K562 (cell line): ENCODE measurements at regions not wholly inside any gene's neighbourhood (a gene's known extent, or its start where the extent isn't known, plus 50 kb on each side); places are given as distances from the start of the nearest gene placed in this dataset.

Experiments used
- COPS2 ChIP-seq: fragments of 450-650 bp; conservative IDR thresholded peaks from 2 replicates; pipeline ENCODE4 v1.6.1; 2016; ENCODE audit warnings: mild to moderate bottlenecking, moderate library complexity
- DPF2 ChIP-seq: fragments of 450-650 bp; IDR thresholded peaks from 2 replicates; pipeline ENCODE4 v1.6.1; 2016
- ETV6 ChIP-seq, 3 experiments: fragments of 150-350 bp in 1 of 3; sonication (generic) in 1 of 3; formaldehyde crosslinking in 1 of 3; IDR thresholded peaks; 2 replicates each; pipeline versions ENCODE4 v1.6.1 to v1.8.0; 2014 to 2022; ENCODE audit warnings: borderline replicate concordance in 2 of 3, low read depth in 2 of 3, antibody characterized with exemption in 1 of 3, low read length in 1 of 3, mild to moderate bottlenecking in 1 of 3, missing genetic modification reagents in 1 of 3
- HMGN3 ChIP-seq: IDR thresholded peaks from 2 replicates; pipeline ENCODE4 v1.6.1; 2011; ENCODE audit warnings: borderline replicate concordance, low read depth, mild to moderate bottlenecking, mixed read lengths, low read length; ENCODE audit not compliant: insufficient read length; ENCODE audit errors: extremely low read depth
- JUND ChIP-seq, 2 experiments: IDR thresholded peaks; 2 replicates in 1 of 2; 3 replicates in 1 of 2; pipeline ENCODE4 v1.6.1; 2011; ENCODE audit warnings: borderline replicate concordance in 2 of 2, low read depth in 2 of 2, low read length in 2 of 2, improper control_type of control experiment in 1 of 2, missing biosample characterization in 1 of 2, missing genetic modification characterization in 1 of 2, missing genetic modification reagents in 1 of 2
- MCM5 ChIP-seq: fragments of 450-650 bp; IDR thresholded peaks from 2 replicates; pipeline ENCODE4 v1.6.1; 2016; ENCODE audit warnings: low read depth
- MECOM ChIP-seq: fragments of 250-450 bp; sonication (Bioruptor Pico); IDR thresholded peaks from 2 replicates; pipeline ENCODE4 v1.8.0; 2022; ENCODE audit warnings: inconsistent platforms
- RCOR1 ChIP-seq, 2 experiments: IDR thresholded peaks; 2 replicates each; pipeline ENCODE4 v1.6.1; 2012; ENCODE audit warnings: low read depth in 2 of 2, low read length in 2 of 2, borderline replicate concordance in 1 of 2, improper control_type of control experiment in 1 of 2
- STAT5A ChIP-seq: IDR thresholded peaks from 2 replicates; pipeline ENCODE4 v1.6.1; 2012; ENCODE audit warnings: low read length, inconsistent platforms, borderline replicate concordance
- TARDBP ChIP-seq: fragments of 450-650 bp; IDR thresholded peaks from 2 replicates; pipeline ENCODE4 v1.6.1; 2016
- TOE1 ChIP-seq, 2 experiments: fragments of 450-650 bp in 1 of 2; sonication (generic) in 1 of 2; formaldehyde crosslinking in 1 of 2; IDR thresholded peaks; 2 replicates each; pipeline versions ENCODE4 v1.7.1 to v1.8.0; 2016 to 2022; ENCODE audit warnings: borderline replicate concordance in 2 of 2, mild to moderate bottlenecking in 2 of 2, antibody characterized with exemption in 1 of 2, inconsistent platforms in 1 of 2, low read depth in 1 of 2, missing genetic modification reagents in 1 of 2, moderate library complexity in 1 of 2
- VEZF1 ChIP-seq: fragments of 200-800 bp; sonication (Bioruptor generic); IDR thresholded peaks from 2 replicates; pipeline ENCODE4 v1.6.1; 2017; ENCODE audit warnings: missing genetic modification characterization, missing compliant biosample characterization
- ZBTB17 ChIP-seq: fragments of 450-650 bp; formaldehyde crosslinking; IDR thresholded peaks from 2 replicates; pipeline ENCODE4 v1.4.0; 2020; ENCODE audit warnings: mild to moderate bottlenecking
- ZBTB43 ChIP-seq: sonication (generic); formaldehyde crosslinking; IDR thresholded peaks from 2 replicates; pipeline ENCODE4 v1.8.0; 2023; ENCODE audit warnings: mild to moderate bottlenecking, missing genetic modification reagents
- ZFP30 ChIP-seq: fragments of 250-450 bp; sonication (Bioruptor Pico); IDR thresholded peaks from 2 replicates; pipeline ENCODE4 v1.8.0; 2022; ENCODE audit warnings: moderate library complexity, mild to moderate bottlenecking, inconsistent platforms, borderline replicate concordance
- ZNF197 ChIP-seq: fragments of 200-800 bp; sonication (Bioruptor generic); IDR thresholded peaks from 2 replicates; pipeline ENCODE4 v1.6.1; 2016; ENCODE audit warnings: low read depth, missing genetic modification characterization, missing compliant biosample characterization
- ZNF431 ChIP-seq: sonication (generic); formaldehyde crosslinking; IDR thresholded peaks from 2 replicates; pipeline ENCODE4 v1.8.0; 2022; ENCODE audit warnings: mild to moderate bottlenecking, missing genetic modification reagents
- ZNF57 ChIP-seq: fragments of 450-650 bp; formaldehyde crosslinking; IDR thresholded peaks from 2 replicates; pipeline ENCODE4 v1.4.0; 2020; ENCODE audit warnings: mild to moderate bottlenecking, moderate library complexity
- ZNF75A ChIP-seq: fragments of 450-650 bp; formaldehyde crosslinking; IDR thresholded peaks from 2 replicates; pipeline ENCODE4 v1.4.0; 2020; ENCODE audit warnings: mild to moderate bottlenecking
- ZNF830 ChIP-seq: fragments of 250-450 bp; sonication (Bioruptor Pico); IDR thresholded peaks from 2 replicates; pipeline ENCODE4 v1.5.0; 2021; ENCODE audit warnings: mild to moderate bottlenecking
- TF ChIP-seq, protein P1 (sequence below), 3 experiments: fragments of 200-800 bp in 1 of 3; sonication (Bioruptor generic) in 1 of 3; sonication (generic) in 1 of 3; formaldehyde crosslinking in 1 of 3; IDR thresholded peaks; 2 replicates each; pipeline versions ENCODE4 v1.6.1 to v1.8.0; 2016 to 2022; ENCODE audit warnings: mild to moderate bottlenecking in 2 of 3, missing compliant biosample characterization in 2 of 3, missing genetic modification characterization in 2 of 3, missing genetic modification reagents in 1 of 3
- TF ChIP-seq, protein P2 (sequence below): fragments of 250-450 bp; sonication (Bioruptor Pico); IDR thresholded peaks from 2 replicates; pipeline ENCODE4 v1.5.0; 2021

DNA sequence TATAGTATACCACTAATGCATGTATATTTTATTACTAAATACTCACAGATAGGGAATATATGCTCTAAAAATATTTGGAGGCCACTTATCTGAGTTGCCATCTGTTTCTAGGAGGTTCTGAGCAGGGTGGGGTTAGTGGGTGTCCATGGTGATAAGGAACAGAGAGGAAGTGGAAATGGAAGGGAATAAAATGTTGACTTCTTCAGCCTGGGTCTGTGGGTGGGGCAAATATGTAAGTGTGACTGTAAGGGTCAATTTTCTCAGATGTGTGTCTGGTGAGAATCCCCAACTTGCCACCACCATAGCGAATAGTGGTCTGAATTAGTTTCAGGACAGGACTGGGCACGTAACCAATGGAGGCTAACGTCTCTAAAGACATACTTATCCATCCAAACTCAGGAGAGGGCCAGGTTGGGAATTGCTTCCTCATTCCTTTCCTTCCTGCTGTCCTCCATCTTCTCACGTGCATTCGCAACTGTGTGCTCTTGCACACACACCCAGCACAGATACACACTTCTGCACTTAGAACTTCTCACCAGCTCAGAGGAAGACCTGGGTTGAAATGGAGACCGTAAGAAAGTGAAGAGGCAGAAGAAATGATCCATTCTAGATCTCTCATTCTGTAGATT lies 54.2 kb upstream of the GZMB start (continued):
- TF ChIP-seq, protein P1, sequence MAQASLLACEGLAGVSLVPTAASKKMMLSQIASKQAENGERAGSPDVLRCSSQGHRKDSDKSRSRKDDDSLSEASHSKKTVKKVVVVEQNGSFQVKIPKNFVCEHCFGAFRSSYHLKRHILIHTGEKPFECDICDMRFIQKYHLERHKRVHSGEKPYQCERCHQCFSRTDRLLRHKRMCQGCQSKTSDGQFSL (CRISPR knock-in tag; IDR thresholded peaks at IDR 0.05), result no peak
- TF ChIP-seq, protein P1 (tag; IDR thresholded peaks at IDR 0.05), result peak in 1 of 2 experiments; percentile 47; a peak in 1 of 4 replicates
- TF ChIP-seq TARDBP (no peak), ZNF57 (CRISPR knock-in tag) (no peak), TOE1 (IDR thresholded peaks at IDR 0.05; ENCODE audit: borderline replicate concordance) (no peak), TOE1 (CRISPR knock-in tag; IDR thresholded peaks at IDR 0.05; ENCODE audit: borderline replicate concordance, low read depth) (no peak), ZNF830 (CRISPR knock-in tag) (no peak), VEZF1 (CRISPR knock-in tag) (peak; percentile 58; the same call in 1 of the 2 replicates), JUND (IDR thresholded peaks at IDR 0.05; ENCODE audit: borderline replicate concordance, low read depth, low read length) (0 out of 2 replicates have a peak, but pooled peaks have one; percentile 5), JUND (tag; IDR thresholded peaks at IDR 0.05; ENCODE audit: borderline replicate concordance, low read depth, low read length) (no peak), ZBTB43 (no peak), MECOM (CRISPR knock-in tag) (no peak), ETV6 (IDR thresholded peaks at IDR 0.05; ENCODE audit: borderline replicate concordance in 1 of 2, low read depth in 2 of 2, low read length in 1 of 2) (peak in 1 of 2 experiments; percentile 21; a peak in 1 of 4 replicates), ETV6 (CRISPR knock-in tag; IDR thresholded peaks at IDR 0.05; ENCODE audit: borderline replicate concordance) (no peak), HMGN3 (peak; percentile 69), MCM5 (no peak), ZNF75A (no peak), STAT5A (peak; percentile 70; the same call in 1 of the 2 replicates), ZNF431 (CRISPR knock-in tag) (no peak), RCOR1 (IDR thresholded peaks at IDR 0.05; ENCODE audit: borderline replicate concordance in 1 of 2, low read depth in 2 of 2, low read length in 2 of 2) (peak in 1 of 2 experiments; percentile 29; a peak in 1 of 4 replicates), ZFP30 (no peak), DPF2 (peak; percentile 94), ZNF197 (0 out of 2 replicates have a peak, but pooled peaks have one; percentile 39), ZBTB17 (CRISPR knock-in tag) (no peak), COPS2 (no peak)
- TF ChIP-seq, protein P2, sequence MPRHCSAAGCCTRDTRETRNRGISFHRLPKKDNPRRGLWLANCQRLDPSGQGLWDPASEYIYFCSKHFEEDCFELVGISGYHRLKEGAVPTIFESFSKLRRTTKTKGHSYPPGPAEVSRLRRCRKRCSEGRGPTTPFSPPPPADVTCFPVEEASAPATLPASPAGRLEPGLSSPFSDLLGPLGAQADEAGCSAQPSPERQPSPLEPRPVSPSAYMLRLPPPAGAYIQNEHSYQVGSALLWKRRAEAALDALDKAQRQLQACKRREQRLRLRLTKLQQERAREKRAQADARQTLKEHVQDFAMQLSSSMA (CRISPR knock-in tag), result no peak
